LoVo (cell line): ENCODE measurements at regions not wholly inside any gene's neighbourhood (a gene's known extent, or its start where the extent isn't known, plus 50 kb on each side); places are given as distances from the start of the nearest gene placed in this dataset.

Experiments
- DNase-seq: peaks from one replicate; pipeline ENCODE4 v3.0.0-alpha.2; 2016; ENCODE audit warnings: low spot score

- no peak for DNase-seq
These were observed 153.0 kb downstream of the KIF26A start for GRCh38 chr14:104291123-104292000.

GRCh38 chr14:104292084-104292970, 153.9 kb downstream of the KIF26A start:
- no peak for DNase-seq

- no peak for DNase-seq
These were observed 154.9 kb downstream of the KIF26A start for GRCh38 chr14:104293231-104293841.

GRCh38 chr14:104293851-104294627, 155.7 kb downstream of the KIF26A start:
- no peak for DNase-seq

GRCh38 chr14:104294628-104294982, 156.2 kb downstream of the KIF26A start:
- no peak for DNase-seq

GRCh38 chr14:104294983-104295680, 156.7 kb downstream of the KIF26A start:
- DNase-seq, result no peak

- no peak for DNase-seq
These were observed 157.4 kb downstream of the KIF26A start for GRCh38 chr14:104295681-104296387.

- DNase-seq, result no peak
These were observed 158.3 kb downstream of the KIF26A start for GRCh38 chr14:104296388-104297312.

GRCh38 chr14:104297313-104297704, 158.9 kb downstream of the KIF26A start:
- no peak for DNase-seq

GRCh38 chr14:104297721-104298401, 159.5 kb downstream of the KIF26A start:
- DNase-seq, result no peak

- no peak for DNase-seq
These were observed 160.1 kb downstream of the KIF26A start for GRCh38 chr14:104298458-104298857.

GRCh38 chr14:104299993-104300761, 161.8 kb downstream of the KIF26A start:
- DNase-seq, result no peak

- no peak for DNase-seq
These were observed 163.5 kb downstream of the KIF26A start for GRCh38 chr14:104301731-104302460.

- DNase-seq, result no peak
These were observed 164.5 kb downstream of the KIF26A start for GRCh38 chr14:104302794-104303405.

GRCh38 chr14:104303705-104304425, 165.5 kb downstream of the KIF26A start:
- DNase-seq, result no peak
